Prostate gland (tissue), 2 donors: ENCODE measurements at regions not wholly inside any gene's neighbourhood (a gene's known extent, or its start where the extent isn't known, plus 50 kb on each side); places are given as distances from the start of the nearest gene placed in this dataset.

ENCODE experiments used
- POLR2A ChIP-seq: fragments of 450-650 bp; IDR thresholded peaks from one replicate; pipeline ENCODE4 v1.6.1; 2016; ENCODE audit warnings: antibody characterized with exemption, mild to moderate bottlenecking
- TF ChIP-seq, protein P1 (sequence below), 4 experiments: fragments of 200-600 bp in 2 of 4; fragments of 450-650 bp in 2 of 4; sonication (generic) in 2 of 4; IDR thresholded peaks; 1 replicate in 3 of 4; 2 replicates in 1 of 4; pipeline ENCODE4 v1.5.1; 2016 to 2019; ENCODE audit warnings: antibody characterized with exemption in 4 of 4, mild to moderate bottlenecking in 2 of 4, moderate library complexity in 2 of 4

DNA sequence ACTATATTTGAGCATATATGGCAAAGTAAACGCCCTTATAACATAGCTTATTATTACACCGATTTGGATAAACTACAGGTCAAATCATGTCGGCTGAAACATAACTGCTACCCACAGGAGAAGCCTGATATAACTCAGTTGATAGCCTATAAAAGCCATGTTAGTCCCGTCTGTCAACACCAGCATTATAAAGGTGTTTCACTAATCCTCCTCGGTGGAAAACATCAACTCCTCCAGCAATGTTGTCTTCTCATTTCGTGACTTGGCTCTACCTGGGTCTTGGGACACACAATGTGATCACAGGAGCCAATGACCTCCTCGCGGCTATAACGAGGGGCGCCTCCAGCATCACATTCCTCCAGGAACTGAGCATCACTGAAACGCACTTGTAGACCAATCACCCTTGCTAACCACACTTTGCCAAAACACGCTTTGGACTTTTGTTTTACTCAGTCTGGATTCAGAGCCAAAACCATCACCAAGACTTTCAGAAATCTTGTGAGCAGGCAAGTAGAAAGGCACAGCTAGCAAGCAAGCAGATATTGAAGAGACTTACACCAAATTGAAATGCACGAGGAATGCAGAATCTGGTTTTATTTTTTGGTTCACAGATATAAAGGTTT lies 269.7 kb upstream of the NFE2L3 start:
- TF ChIP-seq, protein P1, sequence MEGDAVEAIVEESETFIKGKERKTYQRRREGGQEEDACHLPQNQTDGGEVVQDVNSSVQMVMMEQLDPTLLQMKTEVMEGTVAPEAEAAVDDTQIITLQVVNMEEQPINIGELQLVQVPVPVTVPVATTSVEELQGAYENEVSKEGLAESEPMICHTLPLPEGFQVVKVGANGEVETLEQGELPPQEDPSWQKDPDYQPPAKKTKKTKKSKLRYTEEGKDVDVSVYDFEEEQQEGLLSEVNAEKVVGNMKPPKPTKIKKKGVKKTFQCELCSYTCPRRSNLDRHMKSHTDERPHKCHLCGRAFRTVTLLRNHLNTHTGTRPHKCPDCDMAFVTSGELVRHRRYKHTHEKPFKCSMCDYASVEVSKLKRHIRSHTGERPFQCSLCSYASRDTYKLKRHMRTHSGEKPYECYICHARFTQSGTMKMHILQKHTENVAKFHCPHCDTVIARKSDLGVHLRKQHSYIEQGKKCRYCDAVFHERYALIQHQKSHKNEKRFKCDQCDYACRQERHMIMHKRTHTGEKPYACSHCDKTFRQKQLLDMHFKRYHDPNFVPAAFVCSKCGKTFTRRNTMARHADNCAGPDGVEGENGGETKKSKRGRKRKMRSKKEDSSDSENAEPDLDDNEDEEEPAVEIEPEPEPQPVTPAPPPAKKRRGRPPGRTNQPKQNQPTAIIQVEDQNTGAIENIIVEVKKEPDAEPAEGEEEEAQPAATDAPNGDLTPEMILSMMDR (IDR thresholded peaks at IDR 0.05) = no peak
- TF ChIP-seq POLR2A = no peak
